Fibroblast of the conjunctiva (primary cell): ENCODE measurements at regions not wholly inside any gene's neighbourhood (a gene's known extent, or its start where the extent isn't known, plus 50 kb on each side); places are given as distances from the start of the nearest gene placed in this dataset.

ENCODE experiments used
- DNase-seq: peaks from one replicate; pipeline ENCODE4 v3.0.0-alpha.2; 2010; ENCODE audit warnings: low read depth

DNA sequence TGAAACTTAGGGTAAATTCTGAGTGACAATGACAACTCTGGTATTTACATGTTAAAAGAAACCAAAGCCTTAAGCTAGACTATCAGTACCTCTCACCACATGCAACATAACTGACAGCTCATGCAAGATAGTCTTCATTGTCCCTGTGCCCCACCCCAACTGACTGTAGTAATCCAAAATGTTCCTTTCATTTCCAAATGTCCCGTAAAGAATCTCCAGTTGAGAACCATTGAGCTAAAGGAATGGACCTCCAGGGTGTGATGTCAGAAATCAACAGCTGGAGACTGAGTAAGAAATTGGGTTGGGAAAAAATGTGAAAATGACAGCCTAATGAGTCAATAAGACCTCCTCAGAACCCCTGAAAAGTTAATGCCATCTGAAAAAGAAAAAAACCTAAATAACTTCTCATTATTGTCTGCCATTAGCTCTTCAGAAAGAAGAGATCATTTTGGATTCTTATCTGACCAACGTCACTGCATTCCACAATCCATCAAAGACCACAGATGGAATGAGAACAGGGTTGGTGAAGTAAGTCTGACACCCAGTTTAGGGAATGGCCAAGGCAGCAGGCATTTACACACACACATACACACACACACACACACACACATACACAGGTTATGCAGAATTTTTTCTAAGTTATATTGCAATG, 51.7 kb upstream of the ACVR2A start:
- no peak for DNase-seq

DNA sequence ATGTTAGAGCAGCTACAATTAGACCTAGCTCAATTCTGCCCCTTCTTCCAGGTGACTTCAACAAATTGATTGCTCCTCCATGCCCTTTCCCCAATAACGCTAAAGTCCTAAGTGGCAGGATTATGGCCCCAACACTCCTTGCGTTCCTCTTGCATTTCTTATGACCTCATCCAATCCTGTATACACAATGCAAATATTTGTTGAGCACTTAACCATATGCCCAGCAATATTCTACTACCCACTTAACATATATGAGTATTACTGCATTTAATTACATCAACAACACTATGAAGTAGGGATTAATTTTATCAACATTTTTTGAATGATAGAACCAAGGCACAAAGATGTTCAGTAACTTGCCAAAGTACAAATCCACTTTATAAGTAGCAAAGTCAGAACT, 54.2 kb upstream of the ACVR2A start:
- no peak for DNase-seq

DNA sequence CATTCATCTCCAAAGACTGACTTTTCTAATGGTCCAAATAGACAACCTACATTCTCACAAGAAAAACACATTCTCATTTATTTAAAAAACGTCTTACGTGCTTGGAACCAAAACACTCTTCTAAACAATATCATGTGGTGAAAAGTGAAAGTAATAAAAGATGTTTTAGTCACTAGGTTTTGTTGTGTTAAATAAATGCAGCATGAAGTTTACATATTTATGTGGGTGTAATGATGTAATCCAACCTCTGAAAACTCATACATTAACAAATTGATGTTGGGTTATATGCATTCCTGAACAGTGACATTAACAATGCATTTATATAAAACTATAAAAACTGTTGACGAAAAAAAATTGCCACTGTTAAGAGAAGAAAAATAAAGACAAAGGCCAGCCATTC, 55.1 kb upstream of the ACVR2A start:
- no peak for DNase-seq

DNA sequence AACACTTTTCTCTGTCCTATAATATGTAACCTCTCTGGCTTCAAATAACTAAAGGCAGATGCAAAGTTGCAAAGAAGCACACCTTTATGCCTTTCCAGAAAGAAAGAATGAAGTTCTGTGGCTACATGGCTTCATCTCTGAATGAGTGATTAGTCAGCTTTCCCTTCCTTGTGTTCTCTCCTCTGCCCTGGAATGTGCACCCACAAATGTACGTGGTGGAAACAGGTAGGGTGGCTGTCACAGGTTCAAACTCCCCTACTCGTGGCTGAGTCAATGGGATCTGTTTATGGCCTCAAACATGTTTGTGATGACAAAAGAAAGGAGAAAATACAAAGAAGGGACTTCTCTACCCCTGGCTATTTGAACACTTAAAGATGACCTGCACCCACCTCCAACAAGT, 55.5 kb upstream of the ACVR2A start:
- DNase-seq: no peak

GRCh38 chr2:147782141-147782930, 62.5 kb upstream of the ACVR2A start:
- DNase-seq: no peak

DNA sequence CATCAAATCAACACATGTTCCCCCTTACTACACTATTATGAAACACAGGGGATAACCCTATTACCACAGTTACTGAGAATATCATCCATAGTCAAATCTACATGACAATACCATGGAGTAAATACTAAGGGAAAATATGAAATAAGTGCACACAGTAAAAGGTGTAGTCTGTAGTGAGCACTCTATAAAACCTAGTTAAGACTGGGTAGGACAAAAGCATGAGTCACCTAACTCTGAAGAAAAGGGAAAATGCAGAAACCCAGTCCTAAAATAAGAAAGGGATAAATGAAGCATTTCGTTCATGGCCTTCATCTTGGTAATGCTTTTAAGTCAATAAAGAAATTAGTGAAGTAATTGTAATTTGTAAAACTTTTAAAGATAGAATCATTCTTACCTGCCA, 65.4 kb upstream of the ACVR2A start:
- no peak for DNase-seq

- no peak for DNase-seq
Observed at GRCh38 chr2:147777394-147777793, 67.4 kb upstream of the ACVR2A start.

GRCh38 chr2:147774805-147775204, 70.0 kb upstream of the ACVR2A start:
- DNase-seq: no peak

DNA sequence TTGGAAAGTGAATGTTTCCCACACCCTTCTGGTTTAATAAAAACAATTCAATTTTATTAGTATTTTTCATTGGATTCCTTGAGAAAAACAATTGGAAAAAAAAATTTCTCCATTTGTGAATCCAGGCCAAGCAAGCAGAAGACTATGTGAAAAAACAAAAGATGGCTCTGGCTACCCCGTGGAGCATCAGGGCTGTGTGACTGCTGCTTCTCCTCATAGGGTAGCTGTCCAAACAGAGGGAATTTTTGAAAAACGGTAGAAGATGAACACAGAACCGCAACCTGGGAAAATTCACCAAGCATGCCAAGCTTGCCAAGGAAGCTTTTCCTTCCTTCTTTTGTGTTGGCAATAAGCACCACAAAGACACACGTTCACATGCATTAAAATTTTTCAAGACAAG, 71.3 kb upstream of the ACVR2A start:
- no peak for DNase-seq

GRCh38 chr2:147772781-147773180, 72.0 kb upstream of the ACVR2A start:
- no peak for DNase-seq

DNA sequence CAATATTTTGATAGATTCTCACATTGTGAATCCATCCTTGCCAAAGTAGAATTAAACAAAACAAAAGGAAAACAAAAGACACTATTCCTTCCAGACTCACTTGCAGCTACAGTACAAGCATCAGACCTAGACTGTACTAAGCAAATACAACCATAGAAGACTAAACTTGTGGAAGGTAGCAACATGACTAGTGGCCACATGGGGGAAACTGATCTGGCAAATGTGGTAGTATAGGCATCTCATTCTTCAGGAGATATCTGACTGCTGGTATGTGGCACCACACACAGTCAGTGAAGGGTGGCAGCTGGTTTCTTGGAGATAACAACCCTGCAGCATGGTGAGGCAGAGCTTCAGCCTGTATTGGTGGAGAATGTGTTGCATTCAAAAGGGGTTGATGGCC, 81.0 kb upstream of the ACVR2A start:
- no peak for DNase-seq

DNA sequence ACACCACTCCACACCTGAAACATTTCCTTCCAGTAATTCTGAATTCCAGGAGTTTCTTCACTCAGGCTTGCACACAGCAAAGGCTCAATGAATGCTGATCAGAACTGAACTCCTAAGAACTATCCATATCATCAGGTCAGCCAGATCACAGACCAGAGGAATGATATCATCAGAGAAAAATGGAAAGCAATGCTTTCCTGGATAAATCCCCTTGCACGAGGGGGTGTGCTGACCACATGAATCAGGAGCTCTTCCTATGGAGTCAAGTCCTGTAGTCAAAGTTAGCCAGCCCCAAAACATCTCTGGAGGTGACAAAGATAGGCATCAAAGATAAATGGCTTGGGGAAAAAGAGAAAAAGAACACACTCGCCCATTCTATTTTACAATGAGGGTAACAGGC, 83.8 kb upstream of the ACVR2A start:
- no peak for DNase-seq

DNA sequence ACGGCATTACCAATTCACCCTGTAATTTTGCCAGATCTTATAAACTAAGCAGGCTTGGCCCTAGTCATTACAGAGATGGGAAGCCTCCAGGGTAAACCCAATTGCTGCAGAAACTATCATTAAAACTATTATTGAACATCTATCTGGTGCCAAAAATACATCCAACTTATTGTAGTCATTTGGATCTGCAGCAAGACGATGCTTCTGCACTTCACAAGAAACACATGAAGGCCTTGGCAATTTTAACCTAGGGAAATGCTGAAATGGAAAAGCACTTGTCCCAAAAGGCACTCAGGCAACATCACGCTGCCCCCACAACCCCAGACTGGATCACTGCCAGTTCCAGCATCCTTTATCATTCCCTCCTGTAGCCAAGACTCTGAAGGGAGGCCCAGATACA, 85.3 kb upstream of the ACVR2A start:
- DNase-seq: no peak

DNA sequence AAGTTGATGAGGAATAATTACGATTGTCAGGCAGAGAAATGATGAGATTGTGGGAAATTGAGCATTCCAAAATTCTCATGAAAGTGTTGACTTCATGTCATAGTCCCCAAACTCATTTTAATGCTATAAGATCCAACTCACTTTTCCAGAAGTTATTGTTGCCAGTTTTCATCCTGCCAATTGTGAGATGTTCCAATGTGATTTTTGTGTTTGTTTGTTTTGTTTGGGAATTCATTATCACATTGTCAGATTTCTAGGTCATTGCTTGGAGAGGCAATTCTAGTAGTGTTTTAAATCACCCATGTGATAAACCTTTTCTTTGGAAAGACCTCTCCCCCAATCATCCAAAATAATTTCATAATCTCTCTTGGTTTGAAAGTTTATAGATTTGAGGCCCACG, 86.0 kb upstream of the ACVR2A start:
- DNase-seq: no peak

- no peak for DNase-seq
Observed at GRCh38 chr2:147756069-147756468, 88.8 kb upstream of the ACVR2A start.

DNA sequence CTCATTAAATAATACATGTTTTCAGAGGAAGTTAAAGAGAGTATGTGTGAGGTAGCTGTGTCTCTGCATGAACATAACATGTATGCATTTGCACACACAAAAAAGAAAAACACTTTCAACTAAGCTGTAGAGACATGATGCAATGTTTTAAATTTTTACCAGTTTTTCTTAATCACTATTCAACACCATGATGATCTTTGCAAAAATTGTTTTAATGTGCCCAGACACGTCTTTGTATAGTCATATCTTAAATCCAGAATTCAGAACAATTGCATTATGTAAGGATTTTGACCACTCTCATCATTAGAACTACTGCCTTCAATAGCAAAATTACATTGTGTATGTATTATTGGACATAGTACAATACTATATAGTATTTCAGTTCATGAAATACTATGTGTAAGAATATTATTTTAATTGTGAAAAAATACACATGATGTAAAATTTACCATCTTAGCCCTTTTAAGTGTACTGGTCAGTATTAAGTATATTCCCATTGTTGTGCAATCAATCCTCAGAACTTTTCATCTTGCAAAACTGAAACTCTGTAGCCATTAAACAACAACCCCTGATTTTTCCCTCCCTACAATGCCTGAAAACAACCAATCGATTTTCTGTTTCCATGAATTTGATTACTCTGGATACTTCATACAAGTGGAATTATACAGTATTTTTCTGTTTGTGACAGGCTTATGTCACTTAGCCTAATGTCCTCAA, 104.5 kb upstream of the ACVR2A start:
- DNase-seq: no peak

DNA sequence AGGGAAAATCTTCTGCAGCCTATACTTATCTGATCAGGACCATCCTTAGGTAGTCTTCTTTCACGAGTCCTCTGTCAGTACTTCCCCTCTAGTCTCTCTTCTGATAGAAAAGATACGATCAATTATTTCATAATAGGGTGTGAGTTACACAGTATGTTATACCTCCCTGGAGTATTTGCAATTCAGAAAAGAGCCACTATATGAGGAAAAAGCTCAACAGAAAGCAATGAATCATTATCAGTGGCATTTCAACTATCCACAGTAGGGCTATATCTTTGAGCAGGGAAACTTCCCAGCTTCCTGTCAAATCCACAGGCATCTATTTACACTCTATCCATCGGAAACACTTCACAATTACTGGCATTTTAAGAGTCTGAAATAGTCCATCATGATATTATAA, 105.3 kb upstream of the ACVR2A start:
- no peak for DNase-seq

GRCh38 chr2:147718831-147719230, 126.0 kb upstream of the ACVR2A start:
- no peak for DNase-seq

GRCh38 chr2:147716906-147717305, 127.9 kb upstream of the ACVR2A start:
- no peak for DNase-seq

GRCh38 chr2:147715807-147716206, 129.0 kb upstream of the ACVR2A start:
- DNase-seq: no peak

GRCh38 chr2:147714582-147714981, 130.2 kb upstream of the ACVR2A start:
- DNase-seq: no peak

- DNase-seq: no peak
Observed at GRCh38 chr2:147713349-147713748, 131.5 kb upstream of the ACVR2A start.

GRCh38 chr2:147712051-147712450, 132.8 kb upstream of the ACVR2A start:
- DNase-seq: no peak
